Endothelial cell of umbilical vein (primary cell): ENCODE measurements at regions not wholly inside any gene's neighbourhood (a gene's known extent, or its start where the extent isn't known, plus 50 kb on each side); places are given as distances from the start of the nearest gene placed in this dataset.

ENCODE experiments used
- BruUV-seq: library from RNA; stranded (reverse); fragments of 400-500 nt; replicated peaks from 2 replicates; lab custom pipeline; 2021; lab: Mats Ljungman, UMichigan
- CTCF ChIA-PET: fragments of 300-600, 350-600 bp; sonication (Branson Sonifier 250); formaldehyde crosslinking; loops from one replicate; lab custom pipeline; 2021; ENCODE audit warnings: antibody characterized with exemption, inconsistent platforms; lab: Charles Lee
- POLR2A ChIA-PET: fragments of 300-600, 350-600 bp; sonication (Branson Sonifier 250); formaldehyde crosslinking; loops from one replicate; lab custom pipeline; 2021; ENCODE audit warnings: antibody characterized with exemption, inconsistent platforms; lab: Charles Lee
- DNase-seq: peaks from one replicate; pipeline ENCODE4 v3.0.0-alpha.2; 2011; ENCODE audit warnings: low read depth, low spot score
- FAIRE-seq: peaks from 2 replicates; lab custom pipeline; 2011; peaks lifted over from hg19 to GRCh38; lab: Jason Lieb, UNC
- H2AFZ ChIP-seq: 2 replicates; pipeline ENCODE4 v1.6.0; 2012; ENCODE audit warnings: low read depth, low read length, control low read depth, inconsistent platforms
- H3K27ac ChIP-seq: 2 replicates; pipeline ENCODE4 v1.5.1; 2011; ENCODE audit warnings: low read depth, mild to moderate bottlenecking, control low read depth, low read length, moderate library complexity; ENCODE audit not compliant: insufficient read depth
- H3K27me3 ChIP-seq, 2 experiments: 2 replicates each; pipeline versions ENCODE4 v1.6.0 to v1.6.1; 2011; ENCODE audit warnings: low read length in 2 of 2, mixed read lengths in 1 of 2; ENCODE audit not compliant: control insufficient read depth in 2 of 2, insufficient read depth in 2 of 2
- H3K36me3 ChIP-seq, 2 experiments: 2 replicates in 1 of 2; 3 replicates in 1 of 2; pipeline ENCODE4 v1.5.1; 2011; ENCODE audit warnings: low read length in 2 of 2, mild to moderate bottlenecking in 1 of 2, moderate library complexity in 1 of 2; ENCODE audit not compliant: control insufficient read depth in 2 of 2, insufficient read depth in 2 of 2; ENCODE audit errors: extremely low read depth in 1 of 2
- H3K4me1 ChIP-seq: 3 replicates; pipeline ENCODE4 v1.5.1; 2011; ENCODE audit warnings: mild to moderate bottlenecking, low read length; ENCODE audit not compliant: control insufficient read depth, insufficient read depth; ENCODE audit errors: extremely low read depth
- H3K4me2 ChIP-seq: 2 replicates; pipeline ENCODE4 v1.6.1; 2011; ENCODE audit warnings: low read length, control low read depth, mixed read lengths; ENCODE audit not compliant: insufficient read depth
- H3K4me3 ChIP-seq, 3 experiments: fragments of 200-600 bp in 1 of 3; sonication (generic), shearing (Covaris generic) in 1 of 3; replicated peaks in 1 of 3; 2 replicates each; pipeline ENCODE4 v1.5.1; 2011 to 2016; ENCODE audit warnings: control low read depth in 3 of 3, low read length in 3 of 3, mild to moderate bottlenecking in 2 of 3, inconsistent platforms in 1 of 3, low read depth in 1 of 3, moderate library complexity in 1 of 3; ENCODE audit not compliant: insufficient read depth in 1 of 3
- H3K79me2 ChIP-seq: 2 replicates; pipeline ENCODE4 v1.6.0; 2012; ENCODE audit warnings: low read length, inconsistent platforms; ENCODE audit not compliant: control insufficient read depth, insufficient read depth
- H3K9ac ChIP-seq: replicated peaks from 2 replicates; pipeline ENCODE3; 2011; ENCODE audit warnings: low read length, control low read depth; ENCODE audit not compliant: insufficient read depth; ENCODE audit errors: extremely low read depth
- H3K9me1 ChIP-seq: replicated peaks from 3 replicates; pipeline ENCODE4 v1.6.0; 2011; ENCODE audit warnings: mild to moderate bottlenecking, low read length; ENCODE audit not compliant: control insufficient read depth, insufficient read depth; ENCODE audit errors: extremely low read depth
- H3K9me3 ChIP-seq: replicated peaks from 2 replicates; pipeline ENCODE4 v1.5.1; 2012; ENCODE audit warnings: low read length, inconsistent platforms; ENCODE audit not compliant: control insufficient read depth, insufficient read depth
- H4K20me1 ChIP-seq: replicated peaks from 2 replicates; pipeline ENCODE3; 2011; ENCODE audit warnings: mild to moderate bottlenecking, low read length; ENCODE audit not compliant: control insufficient read depth, insufficient read depth; ENCODE audit errors: extremely low read depth
- CTCF ChIP-seq, 2 donors: IDR thresholded peaks; 1 replicate in 1 of 2; 2 replicates in 1 of 2; pipeline ENCODE4 v1.5.1; 2011; ENCODE audit warnings: low read length in 2 of 2, mild to moderate bottlenecking in 2 of 2, moderate library complexity in 2 of 2, control low read depth in 1 of 2, inconsistent platforms in 1 of 2, low read depth in 1 of 2; ENCODE audit not compliant: insufficient read depth in 1 of 2; ENCODE audit errors: extremely low read depth in 1 of 2
- EZH2 ChIP-seq: IDR thresholded peaks from 2 replicates; pipeline ENCODE4 v1.6.1; 2012; ENCODE audit warnings: borderline replicate concordance, low read depth, mild to moderate bottlenecking, moderate library complexity, low read length, inconsistent platforms; ENCODE audit not compliant: severe bottlenecking
- FOS ChIP-seq: IDR thresholded peaks from 2 replicates; pipeline ENCODE4 v1.6.1; 2011; ENCODE audit warnings: mild to moderate bottlenecking, low read length, moderate library complexity, borderline replicate concordance; ENCODE audit not compliant: insufficient read depth
- GATA2 ChIP-seq: IDR thresholded peaks from 2 replicates; pipeline ENCODE4 v1.7.0; 2011; ENCODE audit warnings: low read depth, mild to moderate bottlenecking, moderate library complexity, mixed read lengths, low read length; ENCODE audit not compliant: insufficient read length, insufficient read depth
- JUN ChIP-seq: IDR thresholded peaks from 2 replicates; pipeline ENCODE4 v1.6.1; 2011; ENCODE audit warnings: borderline replicate concordance, low read depth; ENCODE audit not compliant: insufficient read length, insufficient read depth
- MAX ChIP-seq: IDR thresholded peaks from 2 replicates; pipeline ENCODE4 v1.6.1; 2011; ENCODE audit not compliant: insufficient read depth, insufficient read length
- MYC ChIP-seq: IDR thresholded peaks from one replicate; pipeline ENCODE4 v1.6.1; 2011; ENCODE audit warnings: mild to moderate bottlenecking, low read depth, low read length
- POLR2A ChIP-seq: IDR thresholded peaks from 2 replicates; pipeline ENCODE4 v1.6.1; 2012; ENCODE audit warnings: low read depth, mild to moderate bottlenecking, control low read depth, low read length
- POLR2AphosphoS5 ChIP-seq: IDR thresholded peaks from 2 replicates; pipeline ENCODE4 v1.6.1; 2012; ENCODE audit warnings: low read depth, mild to moderate bottlenecking, control low read depth, low read length, moderate library complexity; ENCODE audit not compliant: insufficient read depth
- dilution Hi-C: fragments of 300-500 bp; cut with MboI; formaldehyde crosslinking; loops from one replicate; pipeline ENCODE4 v1.15.0; 2019; ENCODE audit warnings: low sequenced_read_pairs; ENCODE audit not compliant: extremely low pct_ligation_motif_present
- intact Hi-C: fragments of 100-400 bp; cut with micrococcal nuclease; formaldehyde crosslinking; loops from one replicate; pipeline ENCODE4 v1.10.0; 2022

GRCh38 chr9:85230081-85230480 lies 511.7 kb downstream of the AGTPBP1 start:
- Histone ChIP-seq H3K4me1 (peaks cover 11% of the 10 kb centered on the region), H3K9ac (no peak overlapping the region), H3K27ac (no peak overlapping the region), H4K20me1 (no peaks in the 10 kb centered on the region), H3K4me3 (no peak overlapping the region), H3K9me3 (no peaks in the 10 kb centered on the region), H3K27me3 (no peaks in the 10 kb centered on the region), H3K9me1 (no peaks in the 10 kb centered on the region), H3K36me3 (no peaks in the 10 kb centered on the region), H2AFZ (no peak overlapping the region), H3K4me2 (no peak overlapping the region), H3K79me2 (no peaks in the 10 kb centered on the region)
- no peak for FAIRE-seq
- BruUV-seq, result no TSS peak
- POLR2A ChIA-PET, result no interaction called here
- TF ChIP-seq GATA2, result no peak
- no peak for TF ChIP-seq CTCF (IDR thresholded peaks at IDR 0.05; ENCODE audit: extremely low read depth in 1 of 2, insufficient read depth in 1 of 2, low read depth in 1 of 2, low read length in 2 of 2)
- no peak for TF ChIP-seq MAX
- TF ChIP-seq JUN, result no peak
- TF ChIP-seq POLR2A, result no peak
- TF ChIP-seq FOS, result no peak
- no peak for TF ChIP-seq POLR2AphosphoS5
- TF ChIP-seq EZH2, result no peak
- no peak for TF ChIP-seq MYC
- CTCF ChIA-PET, result no interaction called here
- no peak for DNase-seq
- dilution Hi-C loops (no loop called here), intact Hi-C loops (no loop called here)
